PC-3 (cell line): ENCODE measurements at regions not wholly inside any gene's neighbourhood (a gene's known extent, or its start where the extent isn't known, plus 50 kb on each side); places are given as distances from the start of the nearest gene placed in this dataset.

ENCODE experiments used
- ATAC-seq: fragments of 200-7000 bp; cut with Tn5 transposase; 2 replicates; pipeline ENCODE4 v1.9.1; 2020; ENCODE audit warnings: mild to moderate bottlenecking, moderate library complexity
- BruUV-seq: library from RNA; stranded (reverse); fragments of 400-500 nt; replicated peaks from 2 replicates; lab custom pipeline; 2021; lab: Mats Ljungman, UMichigan
- CTCF ChIA-PET: fragments of 300-600 bp; sonication (Branson Sonifier 250); formaldehyde crosslinking; loops from one replicate; lab custom pipeline; 2022; ENCODE audit warnings: antibody characterized with exemption; lab: Charles Lee
- POLR2A ChIA-PET: fragments of 300-600 bp; sonication (Branson Sonifier 250); formaldehyde crosslinking; loops from one replicate; lab custom pipeline; 2022; ENCODE audit warnings: antibody characterized with exemption; ENCODE audit not compliant: unreplicated experiment; lab: Charles Lee
- DNase-seq: peaks from one replicate; pipeline ENCODE4 v3.0.0-alpha.2; 2015
- H2AFZ ChIP-seq: fragments of 300-600 bp; sonication (generic); 2 replicates; pipeline ENCODE4 v1.6.0; 2016; ENCODE audit warnings: antibody characterized with exemption, low read length
- H3F3A ChIP-seq: fragments of 300-600 bp; sonication (generic); one replicate; pipeline ENCODE4 v1.6.0; 2017; ENCODE audit warnings: antibody characterized with exemption, low read length, control low read depth, mild to moderate bottlenecking; ENCODE audit not compliant: unreplicated experiment
- H3K27ac ChIP-seq: fragments of 300-600 bp; sonication (generic); 2 replicates; pipeline ENCODE4 v1.5.1; 2016; ENCODE audit warnings: mild to moderate bottlenecking, low read length
- H3K27me3 ChIP-seq: fragments of 300-600 bp; sonication (generic); 2 replicates; pipeline ENCODE4 v1.6.1; 2016; ENCODE audit warnings: low read length, mixed read lengths
- H3K36me3 ChIP-seq: fragments of 300-600 bp; sonication (generic); 2 replicates; pipeline ENCODE4 v1.6.1; 2016; ENCODE audit warnings: low read depth, mixed run types, low read length, mixed read lengths
- H3K4me1 ChIP-seq: fragments of 300-600 bp; sonication (generic); 2 replicates; pipeline ENCODE4 v1.5.1; 2016; ENCODE audit warnings: low read length; ENCODE audit not compliant: insufficient read depth
- H3K4me2 ChIP-seq: fragments of 300-600 bp; sonication (generic); 2 replicates; pipeline ENCODE4 v1.6.0; 2016; ENCODE audit warnings: low read length
- H3K4me3 ChIP-seq: fragments of 300-600 bp; sonication (generic); 2 replicates; pipeline ENCODE4 v1.5.1; 2016; ENCODE audit warnings: mild to moderate bottlenecking, low read length, mixed read lengths
- H3K79me2 ChIP-seq: fragments of 300-600 bp; sonication (generic); 2 replicates; pipeline ENCODE4 v1.6.1; 2017; ENCODE audit warnings: low read length, mixed read lengths
- H3K9ac ChIP-seq: fragments of 300-600 bp; sonication (generic); 2 replicates; pipeline ENCODE4 v1.6.0; 2016; ENCODE audit warnings: mild to moderate bottlenecking, low read length
- H3K9me2 ChIP-seq: fragments of 300-600 bp; sonication (generic); replicated peaks from 2 replicates; pipeline ENCODE4 v1.6.1; 2016; ENCODE audit warnings: mixed run types, low read length, mixed read lengths
- H3K9me3 ChIP-seq: fragments of 300-600 bp; sonication (generic); 2 replicates; pipeline ENCODE4 v1.6.1; 2016; ENCODE audit warnings: low read length, mixed read lengths
- H4K20me1 ChIP-seq: fragments of 300-600 bp; sonication (generic); 2 replicates; pipeline ENCODE4 v1.6.1; 2016; ENCODE audit warnings: low read length, mixed read lengths
- CTCF ChIP-seq: fragments of 300-600 bp; sonication (generic); conservative IDR thresholded peaks from 2 replicates; pipeline ENCODE4 v1.5.1; 2017; ENCODE audit warnings: antibody characterized with exemption, low read depth, mild to moderate bottlenecking, low read length
- EZH2 ChIP-seq: fragments of 300-600 bp; sonication (generic); IDR thresholded peaks from one replicate; pipeline ENCODE4 v1.6.1; 2017; ENCODE audit warnings: antibody characterized with exemption, mild to moderate bottlenecking, low read length; ENCODE audit not compliant: unreplicated experiment
- EZH2phosphoT487 ChIP-seq: fragments of 300-600 bp; sonication (generic); IDR thresholded peaks from 2 replicates; pipeline ENCODE4 v1.6.1; 2018; ENCODE audit warnings: mild to moderate bottlenecking, antibody characterized with exemption, low read length, borderline replicate concordance
- intact Hi-C: fragments of 100-400 bp; cut with micrococcal nuclease; formaldehyde crosslinking; loops from 2 replicates; pipeline ENCODE4 v1.9.0; 2023

GRCh38 chr2:134167015-134167414 lies 86.9 kb upstream of the MGAT5 start:
- Histone ChIP-seq H3K27ac (no peak overlapping the region), H3F3A (no peaks in the 10 kb centered on the region), H3K4me3 (no peak overlapping the region), H3K4me2 (no peak overlapping the region), H3K79me2 (peaks cover 55% of the 10 kb centered on the region), H3K4me1 (no peaks in the 10 kb centered on the region), H3K36me3 (no peaks in the 10 kb centered on the region), H2AFZ (no peak overlapping the region), H3K9ac (no peak overlapping the region), H3K9me3 (no peaks in the 10 kb centered on the region), H3K27me3 (no peaks in the 10 kb centered on the region), H4K20me1 (0 out of 2 replicates have a peak, but pooled peaks cover 5% of the 10 kb centered on the region), H3K9me2 (no peaks in the 10 kb centered on the region)
- no peak for TF ChIP-seq EZH2phosphoT487
- TF ChIP-seq EZH2: no peak
- TF ChIP-seq CTCF: no peak
- POLR2A ChIA-PET: no interaction called here
- BruUV-seq: no TSS peak
- ATAC-seq (no peak), DNase-seq (no peak)
- CTCF ChIA-PET: no interaction called here
- intact Hi-C loops: no loop called here

DNA sequence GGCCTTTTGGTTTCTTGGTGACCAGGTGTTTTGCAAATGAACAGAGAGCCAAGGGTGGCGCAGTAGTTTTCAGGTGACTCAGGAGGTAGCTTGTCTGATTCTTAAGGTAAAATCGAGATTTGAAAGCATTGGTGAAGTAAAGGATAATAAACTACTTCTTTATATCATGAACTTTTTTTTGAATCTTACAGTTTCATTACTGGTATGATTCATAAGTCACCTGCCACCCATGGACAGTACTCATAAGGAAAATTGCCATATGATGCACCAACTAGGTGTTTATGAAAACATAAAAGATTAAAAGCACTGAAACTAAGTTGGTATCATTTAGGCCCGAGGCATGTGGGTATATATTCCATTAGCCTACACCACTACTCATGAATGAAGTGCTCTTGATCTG lies 84.1 kb upstream of the MGAT5 start:
- H2AFZ ChIP-seq: no peak overlapping the region
- no peaks in the 10 kb centered on the region for H3K4me1 ChIP-seq
- H3K9ac ChIP-seq: no peak overlapping the region
- H3K9me2 ChIP-seq: no peaks in the 10 kb centered on the region
- no peaks in the 10 kb centered on the region for H3K9me3 ChIP-seq
- BruUV-seq: no TSS peak
- H3K27me3 ChIP-seq: no peaks in the 10 kb centered on the region
- ATAC-seq (no peak), DNase-seq (no peak)
- no peaks in the 10 kb centered on the region for H3K36me3 ChIP-seq
- H4K20me1 ChIP-seq: 0 out of 2 replicates have a peak, but pooled peaks cover 5% of the 10 kb centered on the region
- peaks cover 47% of the 10 kb centered on the region; the same call in 1 of the 2 replicates for H3K79me2 ChIP-seq
- CTCF ChIA-PET: no interaction called here
- H3K4me2 ChIP-seq: no peak overlapping the region
- no peak overlapping the region for H3K4me3 ChIP-seq
- no peak overlapping the region for H3K27ac ChIP-seq
- no peaks in the 10 kb centered on the region for H3F3A ChIP-seq
- TF ChIP-seq EZH2 (no peak), CTCF (no peak), EZH2phosphoT487 (no peak)
- POLR2A ChIA-PET: no interaction called here
- intact Hi-C loops: no loop called here

- H4K20me1 ChIP-seq: 0 out of 2 replicates have a peak, but pooled peaks cover 5% of the 10 kb centered on the region
- no peaks in the 10 kb centered on the region for H3F3A ChIP-seq
- no peaks in the 10 kb centered on the region for H3K9me3 ChIP-seq
- no peak overlapping the region for H2AFZ ChIP-seq
- peaks cover under 1% of the 10 kb centered on the region; the same call in 1 of the 2 replicates for H3K4me1 ChIP-seq
- DNase-seq (no peak), ATAC-seq (no peak)
- H3K79me2 ChIP-seq: peaks cover 52% of the 10 kb centered on the region; the same call in 1 of the 2 replicates
- H3K4me2 ChIP-seq: no peak overlapping the region
- H3K36me3 ChIP-seq: no peaks in the 10 kb centered on the region
- H3K9ac ChIP-seq: no peak overlapping the region
- no peaks in the 10 kb centered on the region for H3K9me2 ChIP-seq
- TF ChIP-seq EZH2: no peak
- ChIA-PET CTCF (no interaction called here), POLR2A (no interaction called here)
- no peaks in the 10 kb centered on the region for H3K27me3 ChIP-seq
- BruUV-seq: no TSS peak
- H3K27ac ChIP-seq: no peak overlapping the region
- intact Hi-C loops: no loop called here
- H3K4me3 ChIP-seq: no peak overlapping the region
These were observed 83.6 kb upstream of the MGAT5 start for GRCh38 chr2:134170294-134170693.
